ENCODE measurements at regions not wholly inside any gene's neighbourhood (a gene's known extent, or its start where the extent isn't known, plus 50 kb on each side); places are given as distances from the start of the nearest gene placed in this dataset.
"Not testable (repeated sequence)": the region's sequence is repeated elsewhere in the genome, so short reads cannot be mapped to it uniquely, and the experiment has no call there.

GRCh38 chr4:1522606-1523005 is 116.4 kb upstream of the NKX1-1 start:
- DNase-seq = no peak

DNA sequence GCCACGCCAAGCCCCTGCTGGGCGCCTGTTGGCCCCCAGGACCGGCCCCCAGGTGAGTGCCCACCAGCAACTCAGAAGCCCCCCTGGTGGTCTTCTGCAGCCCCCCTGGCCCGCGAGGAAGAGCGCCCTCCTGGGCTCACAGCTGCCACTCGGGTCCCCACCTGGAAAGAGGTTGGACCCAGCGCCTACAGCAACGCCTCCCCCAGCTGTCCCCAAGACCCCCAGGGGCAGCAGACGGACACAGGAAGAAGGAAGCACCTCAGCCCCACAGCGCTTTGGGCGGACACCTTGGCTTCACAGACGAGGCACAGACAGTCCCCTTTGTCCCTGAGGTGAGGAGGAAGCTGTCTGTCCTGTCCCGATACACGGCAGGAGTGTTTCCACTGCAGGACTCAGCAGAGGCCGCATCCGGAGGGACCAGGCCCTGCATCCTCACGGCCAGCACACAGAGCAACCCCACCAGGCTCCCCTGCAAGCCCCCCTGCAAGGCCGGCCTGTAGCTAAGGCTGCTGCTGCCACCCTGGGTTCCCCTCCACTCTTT is 115.6 kb upstream of the NKX1-1 start:
- DNase-seq = no peak

- DNase-seq = not testable (repeated sequence)
Observed at GRCh38 chr4:1520795-1521576, 114.7 kb upstream of the NKX1-1 start.

- DNase-seq = no peak
Observed at GRCh38 chr4:1519787-1520661, 113.8 kb upstream of the NKX1-1 start.

DNA sequence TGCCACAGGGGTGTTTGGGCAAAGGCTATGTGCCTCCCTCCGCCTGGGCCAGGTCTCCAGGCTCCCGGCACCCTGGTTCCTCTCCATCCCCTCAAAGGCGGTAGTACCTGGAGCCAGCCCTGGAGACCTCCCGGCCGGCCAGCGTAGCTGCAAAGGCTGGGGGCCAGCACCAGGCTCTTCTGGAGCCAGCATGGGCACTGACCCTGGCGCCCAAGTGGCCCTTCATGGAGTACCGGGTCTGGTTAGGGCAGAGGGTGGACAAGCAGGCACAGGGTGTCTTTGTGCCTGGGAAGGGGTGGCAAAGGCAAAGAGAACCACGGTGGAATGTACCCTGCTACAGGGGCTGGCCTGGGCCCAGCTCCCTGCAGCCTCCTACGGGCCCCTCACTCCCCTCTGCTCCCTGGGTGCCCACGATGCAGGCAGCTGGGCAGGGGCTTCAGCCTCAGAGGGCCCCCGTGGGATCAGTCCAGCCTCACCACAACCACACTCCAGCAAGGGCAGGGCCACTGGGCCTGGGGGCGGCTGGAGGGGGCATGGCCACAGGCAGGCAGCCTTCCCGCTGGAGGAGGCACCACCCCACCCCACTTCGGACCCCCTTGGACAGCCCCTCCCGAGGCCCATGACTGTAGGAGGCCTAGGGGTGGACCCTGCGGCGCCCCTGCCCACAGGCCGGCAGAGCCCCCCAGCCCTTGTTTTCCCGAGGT is 112.9 kb upstream of the NKX1-1 start:
- DNase-seq = no peak

DNA sequence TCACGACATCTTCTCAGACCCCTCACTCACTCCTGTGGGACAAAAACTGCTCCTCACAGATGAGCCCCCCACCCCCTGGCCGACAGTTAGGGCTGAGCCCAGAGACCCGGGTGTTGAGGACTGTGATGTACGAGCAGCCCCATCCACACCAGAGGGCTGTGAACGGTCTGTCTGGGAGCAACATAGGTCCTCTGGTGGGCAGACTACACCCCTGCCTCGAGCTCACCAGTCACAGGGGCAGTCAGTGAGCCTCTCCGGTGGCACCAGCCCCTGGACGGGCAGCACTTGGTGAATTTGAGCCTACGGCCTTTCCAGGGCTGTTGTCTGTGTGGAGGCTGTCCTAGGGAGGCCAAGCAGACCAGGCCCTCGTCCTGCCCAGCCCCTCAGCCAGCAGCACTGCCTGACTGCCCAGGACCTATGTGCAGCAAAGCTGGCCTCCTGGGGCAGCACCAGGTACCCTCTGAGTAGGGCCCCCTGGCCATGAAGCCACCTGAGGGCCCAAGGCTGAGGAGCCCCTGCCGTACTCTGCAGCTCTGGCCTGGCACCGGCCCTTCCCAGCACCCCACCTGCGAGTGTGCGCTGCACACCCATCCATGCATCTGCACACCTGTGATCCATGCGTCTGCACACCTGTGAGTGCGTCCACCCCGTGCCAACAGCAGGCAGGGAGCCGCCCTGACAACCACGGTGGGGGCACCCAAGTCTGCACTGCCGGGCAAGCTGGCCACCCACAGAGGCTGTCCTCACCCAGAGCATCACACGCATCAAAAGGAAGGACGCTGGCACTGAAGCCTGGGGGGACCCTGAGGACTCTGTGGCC is 111.6 kb upstream of the NKX1-1 start:
- no peak for DNase-seq

- no peak for DNase-seq
Observed at GRCh38 chr4:1516881-1517480, 110.7 kb upstream of the NKX1-1 start.

GRCh38 chr4:1516261-1516660 is 110.0 kb upstream of the NKX1-1 start:
- no peak for DNase-seq

DNA sequence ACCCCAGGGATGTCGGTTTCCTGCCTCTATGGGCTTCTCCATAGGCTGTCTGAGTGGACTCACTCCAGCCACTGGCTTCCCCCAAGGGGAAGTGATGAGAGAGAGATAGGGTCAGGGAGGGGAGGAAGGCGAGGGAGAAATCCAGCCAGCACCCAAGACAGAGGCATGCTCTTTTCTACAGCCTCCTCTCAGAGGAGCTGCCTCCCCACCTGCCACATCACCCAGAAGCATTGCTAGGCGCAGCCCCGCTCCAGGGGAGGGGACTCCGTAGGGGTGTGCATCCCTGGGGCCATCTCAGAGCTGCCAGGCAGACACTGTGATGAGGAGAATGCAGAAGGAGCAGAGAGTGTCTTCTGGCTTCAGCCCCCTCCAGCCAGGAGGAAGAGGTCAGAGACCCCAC is 109.5 kb upstream of the NKX1-1 start:
- DNase-seq = no peak

GRCh38 chr4:1515156-1515555 is 108.9 kb upstream of the NKX1-1 start:
- no peak for DNase-seq

DNA sequence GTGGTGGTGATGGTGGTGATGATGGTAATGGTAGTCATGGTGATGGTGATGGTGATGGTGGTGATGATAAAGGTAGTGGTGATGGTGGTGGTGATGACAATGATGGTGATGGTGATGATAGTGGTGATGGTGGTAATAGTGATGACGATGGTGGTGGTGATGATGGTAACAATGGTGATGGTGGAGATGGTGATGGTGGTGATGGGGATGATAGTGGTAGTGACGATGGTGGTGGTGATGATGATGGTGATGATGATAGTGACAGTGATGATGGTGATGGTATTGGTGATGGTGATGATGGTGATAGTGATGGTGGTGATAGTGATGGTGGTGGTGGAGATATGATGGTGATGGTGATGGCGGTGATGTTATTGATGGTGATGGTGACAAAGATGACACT is 108.4 kb upstream of the NKX1-1 start:
- no peak for DNase-seq

DNA sequence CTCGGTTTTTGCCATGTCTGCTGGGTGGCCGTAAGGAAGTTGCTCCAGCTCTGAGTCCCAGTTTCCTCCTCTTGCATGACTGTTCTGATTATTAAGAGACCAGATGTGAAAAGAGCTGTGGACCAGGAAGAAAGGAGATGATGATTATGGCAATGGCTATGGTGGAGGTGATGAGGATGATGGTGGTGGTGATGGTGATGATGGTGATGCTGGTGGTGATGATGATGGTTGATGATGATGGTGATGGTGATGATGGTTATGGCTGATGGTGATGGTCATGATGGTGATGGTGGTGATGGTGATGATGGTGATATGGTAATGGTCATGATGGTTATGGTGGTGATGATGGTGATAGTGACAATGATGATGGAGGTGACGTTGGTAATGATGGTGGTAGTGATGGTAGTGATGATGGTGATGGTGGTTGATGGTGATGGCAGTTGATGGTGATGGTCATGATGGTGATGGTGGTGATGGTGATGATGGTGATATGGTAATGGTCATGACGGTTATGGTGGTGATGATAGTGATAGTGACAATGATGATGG is 107.8 kb upstream of the NKX1-1 start:
- DNase-seq = no peak

DNA sequence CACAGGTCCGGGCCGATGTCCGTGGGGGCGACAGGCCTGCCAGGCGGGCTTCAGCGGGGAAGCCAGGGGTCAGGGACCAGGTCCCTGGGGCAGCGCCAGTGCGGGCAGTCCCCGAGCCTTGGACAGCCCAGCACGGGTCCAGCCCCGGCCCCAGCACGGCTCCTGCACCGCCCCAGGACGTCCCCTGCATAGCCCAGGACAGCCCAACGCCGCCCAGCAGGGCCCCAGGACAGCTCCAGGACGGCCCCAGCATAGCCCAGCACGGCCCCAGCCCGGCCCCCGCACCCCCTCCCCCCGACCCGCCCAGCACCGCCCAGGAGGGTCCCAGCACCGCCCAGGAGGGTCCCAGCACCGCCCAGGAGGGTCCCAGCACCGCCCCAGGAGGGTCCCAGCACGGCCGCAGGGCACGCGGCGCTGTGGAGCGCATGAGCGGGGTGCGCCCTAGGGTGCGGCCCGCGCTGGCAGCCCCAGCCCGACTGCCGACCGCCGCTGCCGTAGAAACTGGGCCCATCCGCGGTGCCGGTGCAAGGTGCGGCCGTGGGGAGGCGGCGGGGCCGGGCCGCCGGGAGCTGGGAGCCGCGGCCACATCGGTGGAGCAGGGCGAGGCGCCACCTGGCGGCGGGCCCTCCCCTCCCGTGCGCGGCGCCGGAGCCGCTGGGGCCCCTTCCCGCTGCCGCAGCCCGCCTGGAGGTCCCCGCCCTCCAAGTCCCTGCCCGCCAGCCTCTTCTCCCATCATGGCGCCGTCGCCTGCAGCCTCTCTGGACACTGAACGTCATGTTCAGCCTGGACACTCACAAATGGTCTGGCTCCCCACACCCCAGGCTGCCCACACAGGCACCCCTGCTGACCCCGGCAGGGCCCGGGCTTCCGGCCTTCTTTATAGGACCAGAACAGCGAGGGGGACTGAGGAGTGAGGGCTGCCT is 106.8 kb upstream of the NKX1-1 start:
- peak; percentile 1 for DNase-seq

DNA sequence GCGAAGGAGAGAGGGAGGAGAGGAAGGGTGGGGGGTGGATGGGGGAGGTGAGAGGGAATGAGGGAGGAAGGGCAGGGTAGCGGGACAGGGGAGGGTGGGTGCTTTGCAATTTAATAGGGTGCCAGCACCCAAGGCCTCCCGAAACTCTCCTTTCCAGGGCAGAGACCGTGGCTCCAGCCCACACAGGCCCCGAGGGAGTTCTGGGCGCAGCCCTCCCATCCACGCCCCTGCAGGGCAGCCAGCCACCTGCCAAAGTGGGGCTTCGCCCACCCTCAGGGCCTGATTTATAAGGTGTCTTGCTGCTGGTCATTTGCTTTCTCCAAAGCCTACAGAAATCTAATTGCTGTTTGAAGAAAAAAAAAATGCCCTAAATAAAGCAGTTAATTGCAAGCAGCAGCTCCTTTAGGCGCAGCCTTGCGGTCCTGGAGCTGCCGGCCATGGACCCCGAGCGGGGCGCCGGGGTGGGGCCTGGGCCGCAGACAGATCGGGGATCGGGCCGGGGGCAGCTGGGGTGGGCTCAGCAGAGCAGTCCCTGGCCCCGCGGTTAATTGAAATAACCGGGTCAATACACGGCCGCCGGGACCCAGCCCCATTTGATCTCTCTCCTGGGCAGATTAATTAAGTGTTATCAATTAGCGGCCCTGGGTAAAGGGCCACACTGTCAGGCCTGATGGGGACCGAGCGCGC is 106.0 kb upstream of the NKX1-1 start:
- DNase-seq = no peak

DNA sequence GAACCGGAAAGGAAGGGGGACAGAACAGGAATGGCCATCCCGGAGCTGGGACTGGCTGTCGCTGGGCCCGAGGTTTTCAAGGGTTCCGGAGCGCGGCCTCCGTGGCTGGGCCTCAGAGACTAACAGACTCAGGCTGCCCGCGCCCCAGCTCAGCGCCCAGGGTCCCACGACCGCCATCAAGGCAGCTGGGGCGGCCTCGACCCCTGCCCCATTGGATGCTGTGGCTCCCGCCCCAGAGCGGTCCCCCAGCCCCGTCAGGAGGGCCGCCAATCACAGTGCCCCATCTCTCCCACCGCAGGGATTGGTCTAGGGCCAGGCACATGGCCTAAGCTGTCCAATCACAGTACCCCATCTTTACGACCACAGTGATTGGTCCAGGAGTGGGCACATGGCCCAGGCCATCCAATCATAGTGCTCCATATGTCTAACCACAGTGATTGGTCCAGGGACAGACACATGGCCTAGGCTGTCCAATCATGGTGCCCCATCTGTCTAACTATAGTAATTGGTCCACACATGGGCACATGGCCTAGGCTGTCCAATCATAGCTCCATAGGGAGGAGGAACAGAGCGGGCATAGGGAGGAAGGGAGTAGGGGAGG is 105.3 kb upstream of the NKX1-1 start:
- no peak for DNase-seq

GRCh38 chr4:1510931-1511330 is 104.7 kb upstream of the NKX1-1 start:
- no peak for DNase-seq

DNA sequence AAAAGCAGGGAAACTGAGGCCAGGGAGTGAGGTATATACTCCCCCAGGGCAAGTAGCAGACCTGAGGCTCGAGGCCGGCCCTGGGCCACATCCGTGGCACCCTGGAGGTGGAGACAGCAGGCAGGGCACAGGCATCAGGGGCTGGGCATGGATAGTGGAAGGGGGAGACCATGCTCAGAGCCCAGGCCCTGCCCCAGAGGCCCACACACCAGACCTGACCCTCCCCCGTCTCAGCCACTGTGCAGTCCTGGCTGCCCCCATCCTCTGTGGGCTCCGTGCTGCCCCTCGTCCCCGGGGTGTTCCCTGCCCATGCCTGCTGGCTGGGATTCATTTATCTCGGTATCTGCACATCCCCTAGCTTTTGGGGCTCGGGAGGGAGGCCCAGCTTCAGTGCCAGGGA is 103.1 kb upstream of the NKX1-1 start:
- no peak for DNase-seq

- DNase-seq = no peak
Observed at GRCh38 chr4:1508161-1509160, 102.2 kb upstream of the NKX1-1 start.

All from KG1 (cell line).